Duodenal mucosa (tissue), 2 donors: ENCODE measurements at regions not wholly inside any gene's neighbourhood (a gene's known extent, or its start where the extent isn't known, plus 50 kb on each side); places are given as distances from the start of the nearest gene placed in this dataset.

Source experiments
- H3K27ac ChIP-seq: one replicate; pipeline ENCODE4 v1.7.0; 2013; ENCODE audit warnings: low read depth, low read length
- H3K27me3 ChIP-seq, 2 donors: one replicate each; pipeline ENCODE4 v1.7.0; 2013; ENCODE audit warnings: low read length in 2 of 2, control low read depth in 1 of 2; ENCODE audit not compliant: insufficient read depth in 2 of 2, control insufficient read depth in 1 of 2
- H3K36me3 ChIP-seq, 2 donors: one replicate each; pipeline ENCODE4 v1.7.0; 2013; ENCODE audit warnings: low read length in 2 of 2, control low read depth in 1 of 2; ENCODE audit not compliant: insufficient read depth in 2 of 2, control insufficient read depth in 1 of 2
- H3K4me1 ChIP-seq, 2 donors: one replicate each; pipeline ENCODE4 v1.7.0; 2013; ENCODE audit warnings: low read length in 2 of 2, control low read depth in 1 of 2; ENCODE audit not compliant: insufficient read depth in 2 of 2, control insufficient read depth in 1 of 2
- H3K4me3 ChIP-seq, 2 donors: one replicate each; pipeline ENCODE4 v1.7.0; 2013; ENCODE audit warnings: low read length in 2 of 2, low read depth in 1 of 2
- H3K9ac ChIP-seq, 2 donors: one replicate each; pipeline ENCODE4 v1.7.0; 2013; ENCODE audit warnings: low read length in 2 of 2, low read depth in 1 of 2
- H3K9me3 ChIP-seq, 2 donors: one replicate each; pipeline ENCODE4 v1.7.0; 2013; ENCODE audit warnings: low read length in 2 of 2, control low read depth in 1 of 2; ENCODE audit not compliant: control insufficient read depth in 1 of 2

GRCh38 chr11:134882671-134883297, 470.7 kb upstream of the B3GAT1 start:
- H3K27ac ChIP-seq: no peak overlapping the region
- H3K9me3 ChIP-seq: no peaks in the 10 kb centered on the region
- H3K4me3 ChIP-seq: no peak overlapping the region
- H3K27me3 ChIP-seq: no peaks in the 10 kb centered on the region
- H3K4me1 ChIP-seq: no peaks in the 10 kb centered on the region
- H3K36me3 ChIP-seq: no peaks in the 10 kb centered on the region
- H3K9ac ChIP-seq: no peak overlapping the region

GRCh38 chr11:134882141-134882540, 470.1 kb upstream of the B3GAT1 start:
- no peaks in the 10 kb centered on the region for H3K4me1 ChIP-seq
- no peaks in the 10 kb centered on the region for H3K9me3 ChIP-seq
- no peaks in the 10 kb centered on the region for H3K36me3 ChIP-seq
- H3K9ac ChIP-seq: no peak overlapping the region
- no peak overlapping the region for H3K4me3 ChIP-seq
- no peak overlapping the region for H3K27ac ChIP-seq
- no peaks in the 10 kb centered on the region for H3K27me3 ChIP-seq

- Histone ChIP-seq H3K27ac (no peak overlapping the region), H3K27me3 (no peaks in the 10 kb centered on the region), H3K36me3 (no peaks in the 10 kb centered on the region), H3K4me3 (no peak overlapping the region), H3K9ac (no peak overlapping the region), H3K4me1 (no peaks in the 10 kb centered on the region), H3K9me3 (no peaks in the 10 kb centered on the region)
These were observed 468.7 kb upstream of the B3GAT1 start for GRCh38 chr11:134880788-134881187.

GRCh38 chr11:134879931-134880330, 467.9 kb upstream of the B3GAT1 start:
- H3K4me1 ChIP-seq: no peaks in the 10 kb centered on the region

GRCh38 chr11:134879341-134879740, 467.3 kb upstream of the B3GAT1 start:
- Histone ChIP-seq H3K27me3 (no peaks in the 10 kb centered on the region), H3K36me3 (no peaks in the 10 kb centered on the region), H3K27ac (no peak overlapping the region), H3K4me3 (no peak overlapping the region), H3K4me1 (no peaks in the 10 kb centered on the region), H3K9ac (no peak overlapping the region), H3K9me3 (no peaks in the 10 kb centered on the region)

More at GRCh38 chr11:134879931-134880330, 467.9 kb upstream of the B3GAT1 start:
- Histone ChIP-seq H3K27me3 (no peaks in the 10 kb centered on the region), H3K27ac (no peak overlapping the region), H3K4me3 (no peak overlapping the region), H3K9me3 (no peaks in the 10 kb centered on the region), H3K9ac (no peak overlapping the region), H3K36me3 (no peaks in the 10 kb centered on the region)

GRCh38 chr11:134878785-134879184, 466.7 kb upstream of the B3GAT1 start:
- Histone ChIP-seq H3K9ac (no peak overlapping the region), H3K4me3 (no peak overlapping the region), H3K36me3 (no peaks in the 10 kb centered on the region), H3K27me3 (no peaks in the 10 kb centered on the region), H3K27ac (no peak overlapping the region), H3K9me3 (no peaks in the 10 kb centered on the region), H3K4me1 (no peaks in the 10 kb centered on the region)

DNA sequence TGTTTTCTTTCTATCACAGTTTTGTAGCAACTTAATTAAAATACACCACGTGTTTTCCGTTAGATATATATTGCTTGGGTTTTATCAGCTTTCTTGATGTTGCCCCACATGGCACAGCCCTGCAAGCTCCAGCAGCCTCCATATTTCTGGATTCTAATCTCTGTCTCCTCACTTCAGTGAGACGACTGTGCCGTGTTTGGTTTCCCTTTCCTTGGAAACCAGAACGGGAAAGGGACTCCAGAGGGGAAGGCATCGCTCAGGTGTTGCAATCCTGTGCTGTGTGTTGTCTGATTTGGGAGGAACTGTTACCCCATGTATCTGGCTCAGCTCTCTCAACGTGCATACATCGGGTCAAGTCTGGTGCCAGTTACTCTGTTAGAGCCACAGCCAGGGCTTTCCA, 464.2 kb upstream of the B3GAT1 start:
- Histone ChIP-seq H3K9me3 (no peaks in the 10 kb centered on the region), H3K4me1 (no peaks in the 10 kb centered on the region), H3K27me3 (no peaks in the 10 kb centered on the region), H3K9ac (no peak overlapping the region), H3K27ac (no peak overlapping the region), H3K4me3 (no peak overlapping the region), H3K36me3 (no peaks in the 10 kb centered on the region)

DNA sequence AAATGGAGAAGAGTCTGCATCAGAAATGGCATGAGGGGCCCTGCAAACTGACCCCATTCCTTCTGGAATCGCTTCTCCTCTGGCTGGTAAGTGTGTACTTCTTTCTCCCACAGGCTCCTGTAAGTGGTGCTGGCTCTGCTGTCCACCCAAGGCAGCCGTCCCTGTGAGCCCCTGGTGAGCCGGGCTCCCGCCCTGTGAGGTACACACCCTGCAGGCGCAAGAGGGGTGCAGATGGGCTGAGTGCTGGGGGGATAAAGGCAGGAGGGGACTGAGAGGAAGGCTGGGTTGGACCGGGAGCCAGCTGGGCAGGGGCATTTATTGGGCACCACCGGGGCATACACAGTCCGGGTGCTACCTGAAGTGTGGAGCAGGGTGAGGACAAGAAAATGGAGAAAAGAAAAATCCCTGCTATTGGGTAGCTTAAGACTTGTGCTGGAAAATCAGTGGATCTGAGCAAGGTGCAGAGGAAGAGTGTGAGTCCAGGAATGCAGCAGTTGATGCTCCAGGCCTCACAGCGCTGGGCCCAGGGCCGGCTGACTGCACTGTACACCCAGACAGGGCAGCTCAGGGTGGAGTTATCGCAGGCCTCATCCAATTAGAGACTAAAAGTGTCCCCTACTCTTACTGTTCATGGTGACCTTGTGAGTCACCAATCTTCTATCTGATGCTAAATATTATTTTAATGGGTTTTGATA, 455.1 kb upstream of the B3GAT1 start:
- no peaks in the 10 kb centered on the region for H3K27me3 ChIP-seq
- H3K9me3 ChIP-seq: no peaks in the 10 kb centered on the region
- H3K4me3 ChIP-seq: no peak overlapping the region
- H3K27ac ChIP-seq: no peak overlapping the region
- H3K9ac ChIP-seq: no peak overlapping the region
- no peaks in the 10 kb centered on the region for H3K36me3 ChIP-seq
- no peaks in the 10 kb centered on the region for H3K4me1 ChIP-seq

DNA sequence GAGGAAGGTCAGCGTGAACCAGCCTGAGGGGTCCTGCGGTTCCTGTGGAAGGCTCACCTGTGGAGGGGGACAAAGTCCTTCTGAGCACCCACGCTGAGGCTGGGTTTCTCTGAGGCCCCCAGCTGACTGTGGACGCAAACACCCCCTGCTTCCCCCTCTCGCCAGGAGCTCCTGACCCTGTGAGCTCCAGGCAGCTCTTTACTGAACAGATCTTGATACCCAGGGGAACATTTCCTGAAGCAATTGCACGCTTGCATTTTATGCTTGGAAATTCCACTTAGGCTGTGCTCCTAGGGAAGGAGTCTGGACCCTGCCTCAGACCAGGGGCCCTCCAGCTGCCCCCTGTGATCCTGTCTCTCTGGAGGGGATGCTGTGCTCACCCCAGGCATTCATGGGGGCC, 454.2 kb upstream of the B3GAT1 start:
- no peak overlapping the region for H3K9ac ChIP-seq
- H3K36me3 ChIP-seq: no peaks in the 10 kb centered on the region
- no peaks in the 10 kb centered on the region for H3K9me3 ChIP-seq
- no peaks in the 10 kb centered on the region for H3K4me1 ChIP-seq
- H3K27me3 ChIP-seq: no peaks in the 10 kb centered on the region
- no peak overlapping the region for H3K4me3 ChIP-seq
- H3K27ac ChIP-seq: no peak overlapping the region

GRCh38 chr11:134864968-134865305, 452.9 kb upstream of the B3GAT1 start:
- H3K4me1 ChIP-seq: no peaks in the 10 kb centered on the region
- no peak overlapping the region for H3K9ac ChIP-seq
- no peaks in the 10 kb centered on the region for H3K9me3 ChIP-seq
- H3K36me3 ChIP-seq: no peaks in the 10 kb centered on the region
- no peak overlapping the region for H3K4me3 ChIP-seq
- no peaks in the 10 kb centered on the region for H3K27me3 ChIP-seq
- H3K27ac ChIP-seq: no peak overlapping the region
